ENCODE measurements at regions not wholly inside any gene's neighbourhood (a gene's known extent, or its start where the extent isn't known, plus 50 kb on each side); places are given as distances from the start of the nearest gene placed in this dataset.

- TF ChIP-seq CTCF (IDR thresholded peaks at IDR 0.05; ENCODE audit: extremely low read depth in 1 of 2, insufficient read depth in 1 of 2, low read depth in 1 of 2, low read length in 2 of 2) (no peak), POLR2A (IDR thresholded peaks at IDR 0.05; ENCODE audit: low read depth, low read length) (no peak), FOS (IDR thresholded peaks at IDR 0.05; ENCODE audit: borderline replicate concordance, insufficient read depth, low read length) (no peak), POLR2AphosphoS5 (IDR thresholded peaks at IDR 0.05; ENCODE audit: insufficient read depth, low read depth, low read length) (no peak)
Observed at GRCh38 chr4:24000470-24000831, 110.6 kb upstream of the PPARGC1A start.

Measured in endothelial cell of umbilical vein (primary cell).